GM23248 (cell line): ENCODE measurements at regions not wholly inside any gene's neighbourhood (a gene's known extent, or its start where the extent isn't known, plus 50 kb on each side); places are given as distances from the start of the nearest gene placed in this dataset.
A peak's percentile ranks its signal among the peaks of the same experiment; 100 is the strongest.

Source experiments
- DNase-seq: peaks from one replicate; pipeline ENCODE4 v3.0.0-alpha.2; 2015
- H2AFZ ChIP-seq: fragments of 200-600 bp; sonication (generic); 2 replicates; pipeline ENCODE4 v1.6.1; 2016; ENCODE audit warnings: antibody characterized with exemption
- H3F3A ChIP-seq: fragments of 200-600 bp; sonication (generic); 2 replicates; pipeline ENCODE4 v1.6.1; 2016; ENCODE audit warnings: mild to moderate bottlenecking, antibody characterized with exemption, mixed run types; ENCODE audit not compliant: insufficient read depth
- H3K27ac ChIP-seq: fragments of 200-600 bp; sonication (generic); 2 replicates; pipeline ENCODE4 v1.5.1; 2016; ENCODE audit warnings: mild to moderate bottlenecking
- H3K27me3 ChIP-seq: fragments of 200-600 bp; sonication (generic); replicated peaks from 2 replicates; pipeline ENCODE4 v1.6.1; 2016; ENCODE audit warnings: mild to moderate bottlenecking; ENCODE audit not compliant: insufficient read depth
- H3K36me3 ChIP-seq: fragments of 200-600 bp; sonication (generic); 2 replicates; pipeline ENCODE4 v1.6.1; 2016; ENCODE audit warnings: low read depth, mild to moderate bottlenecking
- H3K4me1 ChIP-seq: fragments of 200-600 bp; sonication (generic); 2 replicates; pipeline ENCODE4 v1.6.1; 2016; ENCODE audit warnings: mild to moderate bottlenecking; ENCODE audit not compliant: insufficient read depth
- H3K4me2 ChIP-seq: fragments of 200-600 bp; sonication (generic); one replicate; pipeline ENCODE4 v1.6.1; 2016; ENCODE audit warnings: mild to moderate bottlenecking; ENCODE audit not compliant: unreplicated experiment
- H3K4me3 ChIP-seq: fragments of 200-600 bp; sonication (generic); 2 replicates; pipeline ENCODE4 v1.5.1; 2016; ENCODE audit warnings: mild to moderate bottlenecking
- H3K79me2 ChIP-seq: fragments of 200-600 bp; sonication (generic); 2 replicates; pipeline ENCODE4 v1.6.1; 2016; ENCODE audit warnings: mild to moderate bottlenecking; ENCODE audit not compliant: insufficient read depth
- H3K9ac ChIP-seq: fragments of 200-600 bp; sonication (generic); 2 replicates; pipeline ENCODE4 v1.6.1; 2016; ENCODE audit warnings: mild to moderate bottlenecking
- H3K9me2 ChIP-seq: fragments of 200-600 bp; sonication (generic); 2 replicates; pipeline ENCODE4 v1.6.1; 2016; ENCODE audit warnings: mixed run types, mild to moderate bottlenecking, moderate library complexity; ENCODE audit not compliant: insufficient read depth
- H3K9me3 ChIP-seq: fragments of 200-600 bp; sonication (generic); one replicate; pipeline ENCODE4 v1.6.1; 2017; ENCODE audit warnings: low read depth
- H4K20me1 ChIP-seq: fragments of 200-600 bp; sonication (generic); 2 replicates; pipeline ENCODE4 v1.6.0; 2016; ENCODE audit not compliant: insufficient read depth
- EZH2 ChIP-seq: fragments of 200-600 bp; sonication (generic); IDR thresholded peaks from 2 replicates; pipeline ENCODE4 v1.6.1; 2018; ENCODE audit warnings: antibody characterized with exemption, mild to moderate bottlenecking; ENCODE audit not compliant: insufficient read depth, poor library complexity, severe bottlenecking
- EZH2phosphoT487 ChIP-seq: fragments of 200-600 bp; sonication (generic); IDR thresholded peaks from 2 replicates; pipeline ENCODE4 v1.6.1; 2018; ENCODE audit warnings: antibody characterized with exemption, moderate library complexity, mild to moderate bottlenecking, low read depth; ENCODE audit not compliant: insufficient read depth
- WGBS, 2 experiments: methylation state at CpG; one replicate each; pipeline ENCODE4 v1.1.6; 2015 to 2017; ENCODE audit warnings: low lambda C conversion rate in 2 of 2, low coverage in 1 of 2; ENCODE audit errors: missing lambda C conversion rate in 2 of 2; 5-methylcytosine and 5-hydroxymethylcytosine counted together
- in situ Hi-C: fragments of 300-500 bp; cut with MboI; formaldehyde crosslinking; loops from 2 replicates; pipeline ENCODE4 v1.15.0; 2020

- H3K27me3 ChIP-seq = no peaks in the 10 kb centered on the region
- H2AFZ ChIP-seq = no peak overlapping the region
- no peaks in the 10 kb centered on the region for H3K4me1 ChIP-seq
- H3F3A ChIP-seq = no peaks in the 10 kb centered on the region
- in situ Hi-C loops = no loop called here
- TF ChIP-seq EZH2 (no peak), EZH2phosphoT487 (no peak)
- H3K4me2 ChIP-seq = no peak overlapping the region
- H4K20me1 ChIP-seq = no peaks in the 10 kb centered on the region
- H3K9ac ChIP-seq = no peak overlapping the region
- H3K4me3 ChIP-seq = no peak overlapping the region
- WGBS, 2 experiments = 69 to 83% methylated on average over 8 of the region's 8 CpGs
- DNase-seq = no peak
- no peak overlapping the region for H3K27ac ChIP-seq
- H3K9me3 ChIP-seq = no peaks in the 10 kb centered on the region
- H3K9me2 ChIP-seq = no peaks in the 10 kb centered on the region
- H3K36me3 ChIP-seq = no peaks in the 10 kb centered on the region
- no peaks in the 10 kb centered on the region for H3K79me2 ChIP-seq
These were observed 180.4 kb upstream of the MC4R start for GRCh38 chr18:60552948-60553347.

GRCh38 chr18:60554967-60555366, 182.4 kb upstream of the MC4R start:
- Histone ChIP-seq H3K4me3 (no peak overlapping the region), H2AFZ (0 out of 2 replicates have a peak overlapping the region, but pooled peaks have one; percentile 44), H3K9ac (no peak overlapping the region), H3K27me3 (no peaks in the 10 kb centered on the region), H3K79me2 (no peaks in the 10 kb centered on the region), H3K9me3 (no peaks in the 10 kb centered on the region), H3K36me3 (no peaks in the 10 kb centered on the region), H3K9me2 (no peaks in the 10 kb centered on the region), H3K4me1 (no peaks in the 10 kb centered on the region), H3F3A (no peaks in the 10 kb centered on the region), H3K4me2 (no peak overlapping the region), H3K27ac (no peak overlapping the region), H4K20me1 (no peaks in the 10 kb centered on the region)
- no peak for DNase-seq
- in situ Hi-C loops = no loop called here
- 48 to 68% methylated on average over 3 of the region's 3 CpGs for WGBS, 2 experiments
- no peak for TF ChIP-seq EZH2
- TF ChIP-seq EZH2phosphoT487 = no peak

- no peak for TF ChIP-seq EZH2phosphoT487
- no peak for TF ChIP-seq EZH2
- in situ Hi-C loops = no loop called here
- no peaks in the 10 kb centered on the region for H3K9me2 ChIP-seq
- H3K27me3 ChIP-seq = no peaks in the 10 kb centered on the region
- no peaks in the 10 kb centered on the region for H4K20me1 ChIP-seq
- H3K4me3 ChIP-seq = no peak overlapping the region
- H2AFZ ChIP-seq = peak overlapping the region; percentile 44; the same call in 1 of the 2 replicates
- DNase-seq = peak; percentile 18
- H3K9me3 ChIP-seq = no peaks in the 10 kb centered on the region
- H3K27ac ChIP-seq = no peak overlapping the region
- H3F3A ChIP-seq = no peaks in the 10 kb centered on the region
- no peaks in the 10 kb centered on the region for H3K79me2 ChIP-seq
- 18 to 25% methylated on average over 5 of the region's 5 CpGs for WGBS, 2 experiments
- no peak overlapping the region for H3K9ac ChIP-seq
- H3K4me1 ChIP-seq = no peaks in the 10 kb centered on the region
- no peak overlapping the region for H3K4me2 ChIP-seq
- no peaks in the 10 kb centered on the region for H3K36me3 ChIP-seq
These were observed 183.1 kb upstream of the MC4R start for GRCh38 chr18:60555625-60556024.

- no peak overlapping the region for H3K4me3 ChIP-seq
- in situ Hi-C loops = no loop called here
- no peaks in the 10 kb centered on the region for H3K9me3 ChIP-seq
- H3F3A ChIP-seq = no peaks in the 10 kb centered on the region
- H3K4me1 ChIP-seq = no peaks in the 10 kb centered on the region
- no peaks in the 10 kb centered on the region for H3K36me3 ChIP-seq
- no peak for TF ChIP-seq EZH2phosphoT487
- no peak for TF ChIP-seq EZH2
- no peak overlapping the region for H3K27ac ChIP-seq
- H2AFZ ChIP-seq = no peak overlapping the region
- no peak for DNase-seq
- no peak overlapping the region for H3K9ac ChIP-seq
- H3K4me2 ChIP-seq = no peak overlapping the region
- no peaks in the 10 kb centered on the region for H3K27me3 ChIP-seq
- H3K9me2 ChIP-seq = no peaks in the 10 kb centered on the region
- H4K20me1 ChIP-seq = no peaks in the 10 kb centered on the region
- 83 to 86% methylated on average over 1 of the region's 1 CpG for WGBS, 2 experiments
- H3K79me2 ChIP-seq = no peaks in the 10 kb centered on the region
These were observed 183.8 kb upstream of the MC4R start for GRCh38 chr18:60556326-60556725.

GRCh38 chr18:60560071-60560470, 187.5 kb upstream of the MC4R start:
- Histone ChIP-seq H2AFZ (no peak overlapping the region), H3K27me3 (no peaks in the 10 kb centered on the region), H3K27ac (no peak overlapping the region), H3F3A (no peaks in the 10 kb centered on the region), H3K9me2 (no peaks in the 10 kb centered on the region), H3K9me3 (no peaks in the 10 kb centered on the region), H3K4me3 (no peak overlapping the region), H3K4me2 (no peak overlapping the region), H3K9ac (no peak overlapping the region), H3K4me1 (no peaks in the 10 kb centered on the region), H3K79me2 (no peaks in the 10 kb centered on the region), H4K20me1 (no peaks in the 10 kb centered on the region), H3K36me3 (no peaks in the 10 kb centered on the region)
- no peak for DNase-seq
- 4 to 15% methylated on average over 2 of the region's 2 CpGs for WGBS, 2 experiments
- no peak for TF ChIP-seq EZH2phosphoT487
- in situ Hi-C loops = no loop called here
